GM18499 (cell line): ENCODE measurements at regions not wholly inside any gene's neighbourhood (a gene's known extent, or its start where the extent isn't known, plus 50 kb on each side); places are given as distances from the start of the nearest gene placed in this dataset.

Experiments used
- ATAC-seq: cut with Tn5 transposase; IDR thresholded peaks from one replicate; pipeline ENCODE4 v1.9.1; 2021; ENCODE audit warnings: moderate number of reproducible peaks; ENCODE audit not compliant: insufficient read depth, unreplicated experiment

DNA sequence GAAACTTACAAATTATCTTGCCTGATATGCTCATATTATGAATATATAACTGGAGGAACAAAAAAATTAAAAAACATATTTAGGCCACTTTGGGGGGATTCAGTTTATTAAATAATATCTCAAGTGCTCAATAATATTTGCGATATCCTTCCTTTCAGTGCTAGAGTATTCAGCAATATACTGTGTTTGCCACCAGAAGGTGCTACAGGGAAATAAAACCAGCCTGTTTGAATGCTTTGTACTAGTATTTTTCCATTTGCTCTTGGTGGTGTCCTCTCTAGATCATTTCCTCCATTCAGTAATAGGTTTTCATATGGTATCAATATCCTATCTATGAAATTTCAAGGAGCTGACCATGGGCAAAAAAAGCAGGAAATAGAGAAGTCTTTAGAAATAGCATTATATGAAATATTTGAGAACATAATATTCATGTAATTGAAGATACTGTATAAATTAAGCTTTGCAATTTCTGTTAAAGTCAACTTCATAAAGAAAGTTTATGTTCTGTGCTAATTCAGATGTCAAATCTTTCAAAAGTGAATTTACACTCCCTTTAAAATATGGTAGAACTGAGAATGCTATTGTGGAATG lies 106.2 kb upstream of the NAV3 start:
- no peak for ATAC-seq

DNA sequence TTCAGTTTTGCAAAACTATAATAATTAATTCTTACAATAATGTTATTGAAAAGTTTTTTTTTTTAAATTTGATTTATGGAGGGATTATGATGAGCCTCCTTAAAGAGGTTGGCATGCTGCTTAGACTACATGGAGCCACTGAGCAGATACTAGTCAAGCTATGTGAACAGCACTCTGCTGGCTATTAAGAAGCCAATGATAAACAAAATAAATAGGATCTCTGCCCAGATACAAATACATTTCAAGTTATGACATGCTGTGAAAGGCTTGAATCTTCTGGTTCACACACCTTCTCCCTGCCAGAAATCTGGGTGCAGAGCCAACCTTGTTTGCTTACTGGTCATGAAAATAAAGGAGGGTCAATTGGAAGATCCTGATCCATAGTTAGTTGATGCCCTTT lies 107.4 kb upstream of the NAV3 start:
- ATAC-seq, result no peak

DNA sequence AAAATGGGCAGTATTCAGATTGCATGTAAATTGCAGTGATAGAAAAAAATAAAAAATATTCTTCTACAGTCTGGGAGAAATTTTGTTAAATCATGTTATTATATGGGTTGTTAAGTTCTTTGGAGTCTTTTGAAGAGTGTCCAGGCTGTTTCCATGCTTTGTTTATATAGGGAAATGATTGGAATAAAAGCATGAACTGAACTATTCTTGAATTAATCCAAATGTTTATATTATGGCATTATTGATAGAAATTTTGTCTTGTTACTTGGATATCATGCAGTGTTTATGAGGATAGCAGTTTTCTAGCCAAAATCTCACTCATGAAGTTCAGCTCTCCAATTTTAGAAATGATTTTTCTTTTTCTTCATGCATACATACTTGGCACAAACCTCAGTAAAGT lies 108.2 kb upstream of the NAV3 start:
- no peak for ATAC-seq

GRCh38 chr12:77720258-77720657 lies 110.4 kb upstream of the NAV3 start:
- no peak for ATAC-seq

DNA sequence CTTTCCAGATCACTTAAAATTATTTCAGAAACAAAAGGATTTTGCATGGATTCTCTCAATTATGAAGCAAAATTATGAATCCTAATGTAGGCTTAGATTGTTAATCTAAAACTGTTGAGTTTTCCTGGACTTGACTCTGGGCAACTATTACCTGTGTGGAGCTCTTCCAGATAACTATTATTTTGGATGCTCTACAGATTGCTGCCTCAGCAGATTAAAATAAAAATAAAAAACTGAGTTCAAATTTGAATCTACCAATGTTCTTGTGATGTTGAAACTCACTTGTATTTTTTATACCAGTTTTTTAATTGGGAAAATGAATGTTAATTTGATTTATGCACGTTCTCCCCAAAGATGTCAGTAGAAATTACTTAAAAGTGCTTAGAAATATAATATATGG lies 120.5 kb upstream of the NAV3 start:
- ATAC-seq, result no peak

GRCh38 chr12:77697126-77697525 lies 133.6 kb upstream of the NAV3 start:
- ATAC-seq, result no peak

- no peak for ATAC-seq
Observed at GRCh38 chr12:77696183-77696582, 134.5 kb upstream of the NAV3 start.

DNA sequence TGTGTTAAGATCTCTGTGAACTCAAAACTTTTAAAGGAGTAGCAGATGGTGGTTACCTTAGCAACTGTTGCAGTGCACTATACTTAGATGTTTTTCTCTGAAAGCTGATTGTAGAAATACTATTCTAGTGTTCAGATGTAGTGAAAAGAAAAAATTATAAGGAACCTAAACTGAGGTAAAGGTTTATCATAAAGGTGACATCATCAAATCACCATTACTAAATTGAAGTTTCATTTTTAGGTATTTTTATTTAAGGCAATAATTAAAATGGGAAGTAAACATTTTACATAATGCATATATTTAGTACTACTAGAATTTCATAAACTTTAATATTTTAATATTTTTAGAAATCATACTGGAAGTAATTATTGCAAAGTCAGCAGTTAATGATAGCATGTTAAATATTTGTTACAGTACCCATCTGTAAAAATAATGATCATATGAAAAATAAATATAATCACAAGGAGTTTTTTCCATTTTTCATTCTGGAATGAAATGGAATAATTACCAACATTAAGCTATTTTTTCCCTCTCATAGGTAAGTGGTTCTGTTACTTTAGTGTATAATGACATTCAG lies 141.1 kb upstream of the NAV3 start:
- no peak for ATAC-seq

- no peak for ATAC-seq
Observed at GRCh38 chr12:77687321-77687720, 143.4 kb upstream of the NAV3 start.

- ATAC-seq, result no peak
Observed at GRCh38 chr12:77686760-77687159, 143.9 kb upstream of the NAV3 start.

DNA sequence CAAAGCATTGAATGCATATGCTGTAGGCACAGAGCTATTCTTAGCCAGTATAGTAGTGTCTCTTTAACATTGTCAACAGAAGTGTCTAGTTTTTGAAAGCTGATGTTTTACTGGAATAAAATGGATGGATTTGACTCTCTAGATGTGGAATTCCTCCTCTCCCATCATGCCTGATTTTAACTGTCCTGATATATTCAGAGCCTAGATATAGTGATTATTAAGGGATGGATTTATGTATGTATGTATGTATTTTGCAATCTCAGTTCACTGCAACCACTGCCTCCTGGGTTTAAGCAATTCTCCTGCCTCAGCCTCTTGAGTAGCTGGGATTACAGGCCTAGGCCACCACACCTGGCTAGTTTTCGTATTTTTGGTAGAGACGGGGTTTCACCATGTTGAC lies 144.8 kb upstream of the NAV3 start:
- no peak for ATAC-seq

GRCh38 chr12:77685112-77685511 lies 145.6 kb upstream of the NAV3 start:
- ATAC-seq, result peak; percentile 62

DNA sequence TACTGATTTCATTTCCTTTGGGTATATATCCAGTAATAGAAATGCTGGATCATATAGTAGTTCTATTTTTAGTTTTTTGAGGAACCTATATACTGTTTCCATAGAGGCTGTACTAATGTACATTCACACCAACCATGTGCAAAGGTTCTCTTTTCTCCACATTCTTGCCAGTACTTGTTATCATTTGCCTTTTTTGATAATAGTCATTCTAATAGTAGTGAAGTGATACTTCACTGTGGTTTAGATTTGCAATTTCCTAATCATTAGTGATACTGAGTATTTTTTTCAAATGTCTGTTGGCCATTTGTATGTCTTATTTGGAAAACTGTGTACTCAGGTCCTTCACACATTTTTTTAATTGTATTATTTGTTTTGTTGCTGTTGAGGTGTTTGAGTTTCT lies 148.2 kb upstream of the NAV3 start:
- ATAC-seq, result no peak

DNA sequence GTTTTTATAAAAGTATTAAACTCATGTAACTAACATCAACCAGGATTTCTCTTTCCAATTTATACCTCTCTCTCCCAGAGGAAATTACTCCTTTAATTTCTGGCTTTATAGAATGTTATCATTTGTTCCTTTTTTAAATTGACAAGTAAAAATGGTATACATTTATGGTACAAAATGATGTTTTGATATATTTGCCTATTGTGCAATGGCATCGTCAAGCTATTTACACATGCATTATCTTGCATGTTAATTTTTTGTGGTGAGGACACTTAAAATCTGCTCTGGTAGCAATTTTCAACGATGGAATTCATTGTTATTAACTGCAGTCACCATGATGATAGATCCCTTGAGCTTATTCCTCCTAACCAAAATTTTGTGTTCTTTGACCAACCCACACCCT lies 149.0 kb upstream of the NAV3 start:
- no peak for ATAC-seq

DNA sequence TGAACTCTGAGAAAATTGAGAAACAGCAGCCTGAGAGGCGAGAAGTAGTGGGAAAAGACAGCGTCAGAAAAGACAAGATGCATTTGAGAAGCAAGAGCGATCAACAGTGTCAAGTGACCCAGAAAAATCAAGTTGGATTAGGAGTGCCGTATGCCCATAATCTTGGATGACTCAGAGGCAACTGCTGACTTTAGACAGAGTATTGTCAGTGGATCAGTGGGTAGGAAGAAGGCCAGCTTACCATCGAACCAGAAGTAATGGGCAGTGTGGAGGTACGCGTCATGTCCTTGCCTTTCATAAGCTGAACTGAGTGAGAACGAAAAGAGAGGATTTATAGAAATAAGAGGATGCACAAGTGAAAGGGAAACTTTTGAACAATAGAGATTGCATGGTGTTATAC lies 151.0 kb upstream of the NAV3 start:
- no peak for ATAC-seq

DNA sequence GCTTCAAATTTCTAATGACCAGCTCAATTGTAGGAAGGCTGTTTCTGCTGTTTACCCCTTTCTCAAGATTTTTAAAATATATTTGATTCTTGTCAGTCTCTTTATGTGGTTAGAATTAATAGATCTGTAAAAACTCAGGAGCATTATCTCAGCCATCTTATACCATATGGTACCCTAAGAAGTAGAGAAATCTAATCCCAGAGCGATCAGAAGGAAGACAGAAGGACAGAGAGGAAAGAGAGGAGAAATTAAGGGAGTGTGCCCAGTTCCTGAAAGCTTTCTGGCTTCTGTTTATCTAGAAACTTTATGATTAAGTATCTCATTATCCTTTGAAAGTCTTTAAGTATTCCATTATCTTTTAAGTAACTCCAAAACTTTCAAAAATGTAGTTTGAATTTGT lies 152.1 kb upstream of the NAV3 start:
- no peak for ATAC-seq

DNA sequence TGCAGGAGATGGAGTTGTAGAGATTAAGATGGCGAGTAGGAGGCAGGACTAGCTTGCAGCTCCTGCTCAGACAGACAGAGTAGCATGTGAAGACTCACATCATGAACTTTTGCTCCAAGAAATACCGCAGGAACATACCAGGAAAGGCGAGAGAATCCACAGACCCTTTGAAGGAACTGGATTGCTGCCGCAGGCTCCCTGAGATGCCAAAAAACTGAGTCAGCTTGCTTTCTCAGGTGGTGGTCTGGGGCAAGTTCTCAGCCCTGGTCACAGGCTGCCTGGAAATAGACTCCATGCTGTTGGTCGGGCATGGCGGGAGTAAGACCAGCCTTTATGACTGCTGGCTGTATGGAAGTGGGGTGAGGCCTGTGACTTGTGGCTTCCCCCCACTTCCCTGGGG lies 163.6 kb upstream of the NAV3 start:
- no peak for ATAC-seq

GRCh38 chr12:77648716-77649115 lies 182.0 kb upstream of the NAV3 start:
- no peak for ATAC-seq

GRCh38 chr12:77645966-77646598 lies 184.6 kb upstream of the NAV3 start:
- no peak for ATAC-seq

- ATAC-seq, result no peak
Observed at GRCh38 chr12:77644915-77645605, 185.6 kb upstream of the NAV3 start.

- ATAC-seq, result no peak
Observed at GRCh38 chr12:77642246-77642645, 188.4 kb upstream of the NAV3 start.

DNA sequence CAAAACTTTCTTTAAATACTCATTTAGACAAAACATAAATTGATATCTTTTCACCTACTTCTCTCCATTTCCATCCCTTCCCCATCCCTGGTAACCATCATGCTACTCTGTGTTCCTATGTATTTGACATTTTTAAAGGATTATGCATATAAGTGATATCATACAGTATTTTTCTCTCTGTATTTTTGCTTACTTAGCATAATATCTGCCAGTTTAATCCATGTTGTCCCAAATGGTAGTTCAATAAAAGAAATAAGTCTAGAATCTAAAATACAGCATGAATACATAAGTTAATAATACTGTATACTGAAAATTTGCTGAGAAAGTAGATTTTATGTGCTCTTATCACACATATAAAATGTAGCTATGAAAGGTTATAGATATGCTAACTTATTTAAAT lies 190.3 kb upstream of the NAV3 start:
- ATAC-seq, result no peak
